Loucy (cell line): ENCODE measurements at regions not wholly inside any gene's neighbourhood (a gene's known extent, or its start where the extent isn't known, plus 50 kb on each side); places are given as distances from the start of the nearest gene placed in this dataset.

Experiments
- CTCF ChIP-seq: fragments of 200-600 bp; sonication (generic); conservative IDR thresholded peaks from 2 replicates; pipeline ENCODE4 v1.5.1; 2014; ENCODE audit warnings: mild to moderate bottlenecking, antibody characterized with exemption, low read length
- EZH2phosphoT487 ChIP-seq: fragments of 200-600 bp; IDR thresholded peaks from 2 replicates; pipeline ENCODE4 v1.6.1; 2018; ENCODE audit warnings: antibody characterized with exemption, mild to moderate bottlenecking, moderate library complexity, borderline replicate concordance

GRCh38 chr3:10599017-10599416 lies 93.6 kb upstream of the ATP2B2 start:
- TF ChIP-seq CTCF: no peak
- TF ChIP-seq EZH2phosphoT487: no peak
